ENCODE measurements at regions not wholly inside any gene's neighbourhood (a gene's known extent, or its start where the extent isn't known, plus 50 kb on each side); places are given as distances from the start of the nearest gene placed in this dataset.
"Not testable (repeated sequence)": the region's sequence is repeated elsewhere in the genome, so short reads cannot be mapped to it uniquely, and the experiment has no call there.

DNA sequence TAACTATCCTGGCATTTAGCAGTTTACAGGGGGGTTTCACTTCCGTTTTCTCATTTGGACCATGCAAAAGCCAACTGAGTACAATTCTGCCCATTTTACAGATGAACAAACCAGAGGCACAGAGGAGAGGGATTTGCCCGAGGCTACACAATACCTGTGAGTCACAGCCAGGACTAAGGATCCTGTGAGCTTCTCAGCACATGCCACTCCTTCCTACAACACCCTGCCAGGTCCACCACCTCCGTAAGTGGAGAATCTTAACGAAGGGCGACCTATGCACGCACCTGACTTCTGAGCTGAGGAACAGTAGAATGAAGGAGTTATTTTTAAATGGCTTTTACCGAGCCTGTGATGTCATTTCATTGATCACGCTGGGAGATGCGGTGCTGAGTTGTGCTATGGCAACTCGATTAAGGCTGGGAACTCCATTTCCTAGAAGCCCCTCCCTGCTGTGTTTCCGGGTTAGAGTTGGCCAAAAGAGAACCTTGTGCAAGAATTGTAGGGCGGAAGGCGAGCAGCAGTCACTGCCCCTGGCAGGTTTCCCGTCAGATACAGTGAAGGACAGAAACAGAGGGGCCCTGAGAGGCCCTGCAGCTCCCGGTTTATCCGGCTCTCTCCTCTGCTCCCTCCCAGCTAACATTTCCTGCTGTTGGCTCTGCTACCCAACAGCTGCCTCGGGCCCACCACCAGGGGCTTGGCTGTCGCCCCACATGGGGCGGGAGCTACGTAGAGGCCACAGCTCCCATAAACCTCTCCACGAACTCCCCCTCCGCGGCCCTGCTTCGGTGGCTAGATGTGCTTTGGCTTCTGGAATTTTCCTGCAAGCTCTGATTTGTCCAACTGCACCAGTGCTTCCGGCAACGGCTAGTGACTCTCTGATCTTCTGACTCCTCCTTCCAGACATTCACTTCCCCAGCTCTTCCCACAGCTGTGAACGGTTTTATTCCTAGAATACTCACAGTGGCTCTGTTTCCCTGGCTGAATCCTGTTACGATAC, 75.1 kb upstream of the USP9X start:
- peak; percentile 8 for DNase-seq

DNA sequence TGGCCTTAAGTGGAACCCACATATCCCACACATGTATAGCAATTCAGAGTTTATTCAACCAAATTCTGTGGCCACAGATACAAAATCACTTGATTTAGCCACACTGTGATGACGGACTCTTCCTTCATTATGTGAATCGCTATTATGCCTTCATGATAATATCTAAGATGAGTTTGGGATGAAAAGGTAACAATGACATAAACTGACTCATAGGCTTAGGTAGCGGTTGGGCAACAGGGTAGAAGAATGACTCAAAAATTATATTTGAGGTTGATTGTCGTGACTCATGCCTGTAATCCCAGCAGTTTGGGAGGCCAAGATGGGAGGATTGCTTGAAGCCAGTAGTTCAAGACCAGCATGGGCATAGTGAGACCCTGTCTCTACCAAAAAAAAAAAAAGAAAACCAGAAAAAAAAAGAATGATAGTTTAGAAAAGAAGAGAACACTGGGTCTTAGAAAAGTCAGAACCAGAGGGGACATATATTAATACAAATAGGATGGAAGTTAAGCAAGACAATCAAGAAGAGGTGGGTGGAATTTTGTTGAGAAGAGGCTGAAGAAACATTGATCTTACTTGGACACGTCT, 70.4 kb upstream of the USP9X start:
- no peak for DNase-seq

DNA sequence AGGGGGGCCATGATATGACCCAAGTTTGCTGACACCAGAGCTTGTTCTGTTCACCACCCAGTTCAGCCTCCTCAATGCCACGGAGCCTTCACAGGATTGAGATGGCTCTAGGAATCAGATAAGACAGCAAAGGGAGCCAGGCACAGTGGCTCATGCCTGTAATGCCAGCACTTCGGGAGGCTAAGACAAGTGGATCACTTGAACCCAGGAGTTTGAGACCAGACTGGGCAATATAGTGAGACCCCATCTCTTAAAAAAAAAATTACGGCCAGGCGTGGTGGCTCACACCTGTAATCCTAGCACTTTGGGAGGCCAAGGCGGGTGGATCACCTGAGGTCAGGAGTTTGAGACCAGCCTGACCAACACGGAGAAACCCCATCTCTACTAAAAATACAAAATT, 67.5 kb upstream of the USP9X start:
- DNase-seq, result not testable (repeated sequence)

DNA sequence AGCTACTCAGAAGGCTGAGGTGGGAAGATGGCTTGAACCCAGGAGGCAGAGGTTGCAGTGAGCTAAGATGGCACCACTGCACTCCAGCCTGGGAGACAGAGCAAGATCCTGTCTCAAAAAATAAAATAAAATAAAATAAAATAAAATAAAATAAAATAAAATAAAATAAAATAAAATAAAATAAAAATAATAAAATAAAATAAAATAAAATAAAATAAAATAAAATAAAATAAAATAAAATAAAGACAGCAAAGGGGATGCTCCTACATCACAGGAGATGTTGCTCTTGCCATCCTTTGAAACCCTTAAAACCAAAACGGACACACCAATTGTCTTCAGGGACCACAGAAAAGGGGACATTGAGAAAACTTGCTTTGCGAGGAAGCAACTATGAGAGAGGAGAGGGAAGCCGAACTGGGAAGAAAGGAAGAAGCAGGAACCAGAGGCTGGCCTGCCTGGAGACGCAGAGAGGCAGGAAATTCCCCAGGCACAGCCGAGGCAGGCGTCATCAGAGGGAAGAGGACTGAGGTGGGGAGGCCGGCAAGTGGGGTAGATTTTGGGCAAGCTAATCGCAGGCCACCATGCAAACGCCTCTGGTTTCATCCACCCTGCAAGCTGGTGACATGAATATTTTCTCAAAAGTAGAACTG, 66.7 kb upstream of the USP9X start:
- DNase-seq, result not testable (repeated sequence)

DNA sequence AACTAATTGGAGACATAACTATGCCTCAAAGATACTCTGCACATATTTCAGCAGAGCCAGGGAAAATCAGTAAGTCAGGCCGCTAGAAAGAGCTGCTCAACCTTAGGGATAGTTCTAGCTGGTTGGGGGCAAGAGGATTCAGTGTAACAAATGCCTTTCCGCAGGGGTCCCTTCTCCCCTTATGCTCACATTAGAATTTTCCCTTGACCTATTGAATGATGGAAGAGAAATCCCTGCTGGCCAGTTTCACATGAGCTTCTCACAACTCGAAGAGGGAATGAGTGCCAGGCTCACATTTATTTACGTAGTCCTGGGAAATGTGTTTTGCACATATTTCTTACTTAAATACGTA, 66.2 kb upstream of the USP9X start:
- DNase-seq, result no peak

DNA sequence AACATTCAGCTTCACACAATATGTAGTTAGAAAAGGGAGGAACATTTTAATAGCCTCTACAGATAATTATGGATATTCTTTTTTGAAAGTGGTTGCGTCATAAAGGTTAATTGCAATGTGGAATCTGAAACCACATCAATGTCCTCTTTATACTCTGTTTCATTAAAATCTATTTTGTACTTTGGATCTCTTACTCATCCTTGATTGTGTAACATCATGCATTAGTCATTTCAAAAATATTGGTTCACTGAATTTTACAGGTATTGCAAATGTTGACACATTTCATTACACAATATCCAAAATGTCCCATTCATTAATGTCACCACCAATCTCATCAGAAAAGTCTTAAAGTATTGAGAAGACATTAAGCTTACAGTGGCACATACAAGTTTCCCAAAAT, 62.7 kb upstream of the USP9X start:
- DNase-seq, result no peak

DNA sequence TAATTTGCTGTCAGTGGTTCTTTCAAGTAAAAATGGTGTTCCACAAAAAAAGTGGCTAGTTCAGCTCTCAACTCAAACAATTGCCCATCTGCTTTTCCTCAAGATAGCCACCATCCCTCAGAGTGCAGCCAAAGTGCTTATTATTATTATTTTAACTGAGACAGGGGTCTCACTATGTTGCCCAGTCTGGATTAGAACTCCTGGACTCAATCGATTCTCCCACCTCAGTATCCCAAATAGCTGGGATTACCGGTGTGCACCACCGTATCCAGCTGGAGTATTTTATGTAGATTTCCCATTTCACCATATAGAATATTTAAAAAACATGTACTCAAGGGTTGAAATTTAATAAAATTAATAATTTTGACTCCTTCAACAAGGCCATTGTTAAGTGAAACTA, 62.1 kb upstream of the USP9X start:
- DNase-seq, result no peak

DNA sequence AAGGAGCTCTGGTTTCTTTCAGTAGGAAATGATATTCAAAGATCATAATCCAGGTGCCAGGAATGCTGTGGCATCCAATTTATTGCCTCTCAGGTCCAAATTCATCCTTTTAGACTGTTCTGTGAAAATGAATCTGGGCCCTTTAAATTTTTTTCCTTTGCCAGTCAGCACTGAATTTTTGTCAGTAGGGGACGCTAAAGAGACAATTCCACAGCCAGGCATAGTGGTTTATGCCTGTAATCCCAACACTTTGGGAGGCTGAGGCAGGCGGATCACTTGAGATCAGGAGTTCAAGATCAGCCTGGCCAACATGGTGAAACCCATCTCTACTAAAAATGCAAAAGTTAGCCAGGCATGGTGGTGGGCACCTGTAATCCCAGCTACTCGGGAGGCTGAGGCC, 60.9 kb upstream of the USP9X start:
- not testable (repeated sequence) for DNase-seq

DNA sequence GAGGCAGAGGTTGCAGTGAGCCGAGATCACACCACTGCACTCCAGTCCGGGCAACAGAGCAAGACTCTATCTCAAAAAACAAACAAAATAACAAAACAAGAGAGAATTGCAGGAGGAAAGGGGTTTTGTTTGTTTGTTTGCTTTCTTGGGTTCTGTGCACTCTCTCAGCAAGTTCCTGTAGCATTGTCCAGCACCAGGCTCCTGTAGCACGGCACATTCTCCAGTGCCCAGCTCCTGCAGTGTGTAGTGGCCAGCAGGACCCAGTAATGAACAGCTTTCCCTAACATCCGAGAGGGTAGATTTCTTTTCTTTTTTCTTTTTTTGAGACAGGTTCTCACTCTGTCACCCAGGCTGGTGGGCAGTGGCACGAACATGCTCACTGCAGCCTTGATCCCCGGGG, 60.5 kb upstream of the USP9X start:
- no peak for DNase-seq

DNA sequence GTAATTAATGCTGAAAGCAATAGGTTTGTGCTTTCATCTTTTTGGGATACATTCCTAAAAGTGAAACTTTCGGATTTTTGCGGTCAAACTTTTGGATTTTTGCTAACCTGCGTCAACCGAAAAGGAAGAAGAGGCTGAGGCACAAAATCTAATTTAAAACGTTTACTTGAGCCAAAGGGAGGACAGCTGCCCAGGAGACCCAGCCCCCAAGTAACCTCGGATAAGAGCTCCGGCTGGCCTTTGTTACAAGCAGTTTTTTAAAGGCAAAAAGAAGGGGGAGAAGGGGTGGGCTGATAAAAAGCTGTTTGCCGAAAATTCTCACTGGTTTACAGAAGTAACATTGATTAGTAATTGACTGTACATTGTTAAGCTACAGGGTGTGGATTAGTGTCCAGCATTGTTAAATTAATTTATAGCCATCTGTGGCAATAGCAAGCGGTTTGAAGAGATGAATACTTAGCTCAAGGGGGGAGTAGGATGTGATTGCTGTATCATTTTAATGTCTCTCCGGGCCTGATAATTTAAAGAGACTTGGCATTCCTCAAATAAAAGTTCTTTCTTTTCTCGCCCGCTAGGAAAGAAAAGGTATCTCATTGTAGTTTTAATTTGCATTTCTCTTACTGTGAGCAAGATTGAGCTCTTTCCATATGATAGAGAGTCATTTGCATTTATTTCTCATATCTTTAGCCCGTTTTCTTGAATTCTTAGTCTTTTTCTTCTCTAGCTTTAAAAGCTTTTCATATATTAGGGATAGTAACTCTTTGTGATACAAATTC, 59.1 kb upstream of the USP9X start:
- DNase-seq, result no peak

DNA sequence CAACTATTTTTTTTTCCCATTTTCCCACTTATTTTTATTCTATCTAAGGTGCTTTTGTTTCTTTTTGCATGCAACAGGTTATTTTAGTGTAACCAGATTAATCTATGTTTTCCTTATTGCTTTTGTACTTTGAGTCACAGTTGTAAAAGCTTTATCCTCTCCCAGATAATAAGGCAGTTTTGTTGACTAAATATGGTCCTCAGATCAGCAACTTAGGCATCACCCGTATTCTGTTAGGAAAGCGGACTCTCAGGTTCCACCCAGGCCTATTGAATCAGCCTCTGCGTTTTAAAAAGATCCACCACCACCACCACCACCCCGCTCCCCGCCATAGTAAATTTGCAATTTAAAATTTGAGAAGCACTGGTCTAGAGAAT, 58.6 kb upstream of the USP9X start:
- no peak for DNase-seq

DNA sequence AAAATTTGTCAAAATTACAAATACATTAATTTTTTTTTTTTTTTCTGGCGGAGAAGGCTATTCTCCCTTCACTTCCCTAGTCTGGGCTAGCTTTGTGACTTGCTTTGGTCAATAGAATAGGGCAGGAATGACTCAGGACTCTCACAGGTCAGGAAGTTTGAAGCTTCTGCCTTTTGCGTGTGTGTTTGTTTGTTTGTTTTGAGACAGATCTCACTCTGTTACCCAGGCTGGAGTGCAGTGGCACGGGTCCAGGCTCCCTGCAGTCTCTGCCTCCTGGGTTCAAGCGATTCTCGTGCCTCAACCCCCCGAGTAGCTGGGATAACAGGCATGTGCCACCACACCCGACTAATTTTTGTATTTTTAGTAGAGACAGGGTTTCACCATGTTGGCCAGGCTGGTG, 55.9 kb upstream of the USP9X start:
- no peak for DNase-seq

DNA sequence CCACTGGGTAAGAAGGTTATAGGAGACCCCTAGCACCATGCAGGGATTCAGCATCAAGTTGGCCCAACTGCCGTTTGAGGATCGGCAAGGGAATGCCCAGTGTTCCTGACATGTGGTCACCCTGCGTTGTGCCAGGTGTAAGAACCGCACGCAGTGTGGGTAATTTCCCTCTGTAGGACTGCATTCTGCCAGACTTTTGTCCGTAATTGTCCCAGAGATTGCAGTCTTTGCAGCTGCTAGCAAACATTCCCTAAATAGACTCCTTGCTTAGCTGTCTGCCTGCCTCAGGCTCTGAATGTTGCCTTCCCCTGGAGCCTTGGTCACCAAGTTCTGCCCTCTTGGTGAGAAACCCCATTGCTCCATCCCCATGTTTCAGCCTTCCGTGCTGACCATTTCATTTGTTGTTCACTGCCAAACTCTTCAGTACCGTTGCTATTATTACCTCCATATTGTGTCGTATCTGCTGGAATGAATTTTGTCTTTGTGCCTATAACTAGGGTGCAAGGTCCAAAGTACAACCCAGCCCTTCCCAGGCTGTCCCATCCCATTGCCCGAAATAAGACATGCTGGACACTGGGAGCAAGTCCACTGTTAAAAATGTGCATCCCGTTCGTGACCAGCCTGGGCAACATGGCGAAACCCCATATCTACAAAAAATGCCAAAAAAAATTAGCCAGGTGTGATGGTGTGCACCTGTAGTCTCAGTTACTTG, 53.8 kb upstream of the USP9X start:
- DNase-seq, result no peak

DNA sequence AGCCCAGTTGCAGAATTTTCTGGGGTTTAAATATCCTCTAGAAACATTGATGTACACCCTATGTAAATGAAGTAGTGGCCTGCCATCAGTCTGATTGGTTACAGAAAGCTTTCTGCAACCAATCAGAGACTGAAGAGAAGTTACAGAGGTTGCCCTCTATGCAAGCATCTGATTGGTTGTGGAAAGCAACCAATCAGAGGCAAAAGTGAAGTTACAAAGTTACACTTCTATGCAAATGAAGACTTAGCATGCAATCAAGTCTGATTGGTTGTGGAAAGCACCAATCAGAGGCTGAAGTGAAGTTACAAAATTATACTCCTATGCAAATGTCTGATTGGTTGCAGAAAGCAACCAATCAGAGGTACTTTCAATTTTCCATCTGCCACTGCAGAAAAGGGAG, 51.9 kb upstream of the USP9X start:
- DNase-seq, result no peak

DNA sequence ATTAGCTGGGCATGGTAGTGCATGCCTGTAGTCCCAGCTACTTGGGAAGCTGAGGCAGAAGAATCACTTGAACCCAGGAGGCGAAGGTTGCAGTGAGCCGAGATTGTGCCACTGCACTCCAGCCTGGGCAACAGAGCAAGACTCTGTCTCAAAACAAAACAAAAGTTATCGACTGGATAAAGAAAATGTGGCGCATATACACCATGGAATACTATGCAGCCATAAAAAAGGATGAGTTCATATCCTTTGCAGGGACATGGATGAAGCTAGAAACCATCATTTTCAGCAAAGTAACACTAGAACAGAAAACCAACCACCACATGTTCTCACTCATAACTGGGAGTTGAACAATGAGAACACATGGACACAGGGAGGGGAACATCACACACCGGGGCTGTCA, 50.3 kb upstream of the USP9X start:
- not testable (repeated sequence) for DNase-seq

Data from stimulated activated naive CD4-positive, alpha-beta T cell treated with Interleukin-2 at 50 U/mL for 16 hours (primary cell).